HG02678 (cell line): ENCODE measurements at regions not wholly inside any gene's neighbourhood (a gene's known extent, or its start where the extent isn't known, plus 50 kb on each side); places are given as distances from the start of the nearest gene placed in this dataset.
"Not testable (repeated sequence)": the region's sequence is repeated elsewhere in the genome, so short reads cannot be mapped to it uniquely, and the experiment has no call there.

Source experiments
- ATAC-seq: cut with Tn5 transposase; IDR thresholded peaks from one replicate; pipeline ENCODE4 v1.9.1; 2021; ENCODE audit warnings: mild to moderate bottlenecking, moderate library complexity; ENCODE audit not compliant: unreplicated experiment

GRCh38 chr4:126993351-126993750, 639.4 kb upstream of the INTU start:
- no peak for ATAC-seq

GRCh38 chr4:126995235-126995634, 637.5 kb upstream of the INTU start:
- no peak for ATAC-seq

GRCh38 chr4:127000110-127000509, 632.6 kb upstream of the INTU start:
- no peak for ATAC-seq

- ATAC-seq = no peak
Observed at GRCh38 chr4:127000846-127001245, 631.9 kb upstream of the INTU start.

GRCh38 chr4:127001933-127002332, 630.8 kb upstream of the INTU start:
- no peak for ATAC-seq

GRCh38 chr4:127006446-127006877, 626.3 kb upstream of the INTU start:
- no peak for ATAC-seq

GRCh38 chr4:127007305-127007704, 625.5 kb upstream of the INTU start:
- no peak for ATAC-seq

- ATAC-seq = no peak
Observed at GRCh38 chr4:127012549-127012948, 620.2 kb upstream of the INTU start.

GRCh38 chr4:127015667-127016117, 617.1 kb upstream of the INTU start:
- no peak for ATAC-seq

- ATAC-seq = no peak
Observed at GRCh38 chr4:127018381-127018780, 614.4 kb upstream of the INTU start.

GRCh38 chr4:127020831-127021230, 611.9 kb upstream of the INTU start:
- ATAC-seq = not testable (repeated sequence)

GRCh38 chr4:127036296-127036695, 596.5 kb upstream of the INTU start:
- no peak for ATAC-seq

GRCh38 chr4:127045861-127046260, 586.9 kb upstream of the INTU start:
- ATAC-seq = no peak

GRCh38 chr4:127047930-127048329, 584.8 kb upstream of the INTU start:
- no peak for ATAC-seq

GRCh38 chr4:127048376-127049044, 584.2 kb upstream of the INTU start:
- no peak for ATAC-seq

GRCh38 chr4:127049526-127049925, 583.2 kb upstream of the INTU start:
- ATAC-seq = no peak

- no peak for ATAC-seq
Observed at GRCh38 chr4:127052742-127053141, 580.0 kb upstream of the INTU start.

- no peak for ATAC-seq
Observed at GRCh38 chr4:127055357-127055756, 577.4 kb upstream of the INTU start.

GRCh38 chr4:127069675-127070074, 563.1 kb upstream of the INTU start:
- no peak for ATAC-seq

- no peak for ATAC-seq
Observed at GRCh38 chr4:127071443-127071842, 561.3 kb upstream of the INTU start.

GRCh38 chr4:127080141-127080540, 552.6 kb upstream of the INTU start:
- no peak for ATAC-seq

GRCh38 chr4:127081041-127081440, 551.7 kb upstream of the INTU start:
- ATAC-seq = no peak

- no peak for ATAC-seq
Observed at GRCh38 chr4:127082986-127083385, 549.8 kb upstream of the INTU start.
